ENCODE measurements at regions not wholly inside any gene's neighbourhood (a gene's known extent, or its start where the extent isn't known, plus 50 kb on each side); places are given as distances from the start of the nearest gene placed in this dataset.

DNA sequence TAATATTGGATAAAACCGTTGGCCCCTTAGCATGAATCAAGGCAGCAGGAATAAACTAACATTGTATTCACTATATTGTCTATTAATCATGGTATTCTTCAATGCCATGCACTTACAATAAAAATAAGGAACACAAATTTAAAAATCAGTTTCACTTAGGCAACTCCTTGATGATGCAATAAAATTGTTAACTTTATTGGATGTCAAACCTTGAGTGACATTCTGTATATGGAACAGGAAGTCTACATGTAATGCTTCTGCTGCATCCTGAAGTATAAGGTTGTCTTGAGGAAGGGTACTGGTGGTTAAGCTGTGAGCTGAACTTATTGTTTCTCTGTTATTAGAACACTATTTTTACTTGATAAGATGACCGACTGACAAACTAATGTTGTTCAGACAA lies 605.5 kb downstream of the SATB2 start:
- TF ChIP-seq, protein P1, sequence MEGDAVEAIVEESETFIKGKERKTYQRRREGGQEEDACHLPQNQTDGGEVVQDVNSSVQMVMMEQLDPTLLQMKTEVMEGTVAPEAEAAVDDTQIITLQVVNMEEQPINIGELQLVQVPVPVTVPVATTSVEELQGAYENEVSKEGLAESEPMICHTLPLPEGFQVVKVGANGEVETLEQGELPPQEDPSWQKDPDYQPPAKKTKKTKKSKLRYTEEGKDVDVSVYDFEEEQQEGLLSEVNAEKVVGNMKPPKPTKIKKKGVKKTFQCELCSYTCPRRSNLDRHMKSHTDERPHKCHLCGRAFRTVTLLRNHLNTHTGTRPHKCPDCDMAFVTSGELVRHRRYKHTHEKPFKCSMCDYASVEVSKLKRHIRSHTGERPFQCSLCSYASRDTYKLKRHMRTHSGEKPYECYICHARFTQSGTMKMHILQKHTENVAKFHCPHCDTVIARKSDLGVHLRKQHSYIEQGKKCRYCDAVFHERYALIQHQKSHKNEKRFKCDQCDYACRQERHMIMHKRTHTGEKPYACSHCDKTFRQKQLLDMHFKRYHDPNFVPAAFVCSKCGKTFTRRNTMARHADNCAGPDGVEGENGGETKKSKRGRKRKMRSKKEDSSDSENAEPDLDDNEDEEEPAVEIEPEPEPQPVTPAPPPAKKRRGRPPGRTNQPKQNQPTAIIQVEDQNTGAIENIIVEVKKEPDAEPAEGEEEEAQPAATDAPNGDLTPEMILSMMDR (IDR thresholded peaks at IDR 0.05; ENCODE audit: low read length): no peak
- TF ChIP-seq EZH2 (optimal IDR thresholded peaks at IDR 0.05; ENCODE audit: low read depth, low read length) (no peak), EZH2phosphoT487 (IDR thresholded peaks at IDR 0.05; ENCODE audit: low read length) (no peak)
